IPS DF 4.7 (cell line): ENCODE measurements at regions not wholly inside any gene's neighbourhood (a gene's known extent, or its start where the extent isn't known, plus 50 kb on each side); places are given as distances from the start of the nearest gene placed in this dataset.

Experiments
- DNase-seq: peaks from one replicate; pipeline ENCODE4 v3.0.0-alpha.2; 2013; ENCODE audit warnings: low spot score; ENCODE audit errors: extremely low read depth

- DNase-seq, result no peak
Measured at GRCh38 chr12:34290381-34290995, 268.2 kb downstream of the ALG10 start.

- DNase-seq, result no peak
Measured at GRCh38 chr12:34291001-34291400, 268.7 kb downstream of the ALG10 start.

DNA sequence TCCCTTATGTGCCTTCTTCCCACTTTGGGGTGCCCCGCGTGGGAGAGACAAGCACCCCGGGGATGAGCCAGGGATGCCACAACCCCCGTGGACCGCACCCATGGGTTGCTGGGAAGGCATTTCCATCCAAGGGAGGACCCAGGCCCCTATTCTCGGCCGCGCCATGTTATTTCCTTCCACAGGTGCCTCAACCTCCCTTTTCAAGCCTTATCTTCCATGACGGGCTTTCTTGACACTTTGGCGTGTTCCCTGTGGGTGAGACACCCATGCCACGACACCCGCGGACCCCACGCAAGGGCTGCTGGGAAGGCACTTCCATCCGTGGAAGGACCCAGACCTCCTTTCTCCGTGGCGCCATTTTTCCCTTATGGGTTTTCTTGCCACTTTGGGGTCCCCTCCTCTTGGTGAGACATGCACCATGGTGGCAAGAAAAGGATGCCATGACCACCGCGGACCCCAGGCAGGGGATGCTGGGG, 269.2 kb downstream of the ALG10 start:
- DNase-seq, result no peak

GRCh38 chr12:34292736-34293625, 270.7 kb downstream of the ALG10 start:
- no peak for DNase-seq

DNA sequence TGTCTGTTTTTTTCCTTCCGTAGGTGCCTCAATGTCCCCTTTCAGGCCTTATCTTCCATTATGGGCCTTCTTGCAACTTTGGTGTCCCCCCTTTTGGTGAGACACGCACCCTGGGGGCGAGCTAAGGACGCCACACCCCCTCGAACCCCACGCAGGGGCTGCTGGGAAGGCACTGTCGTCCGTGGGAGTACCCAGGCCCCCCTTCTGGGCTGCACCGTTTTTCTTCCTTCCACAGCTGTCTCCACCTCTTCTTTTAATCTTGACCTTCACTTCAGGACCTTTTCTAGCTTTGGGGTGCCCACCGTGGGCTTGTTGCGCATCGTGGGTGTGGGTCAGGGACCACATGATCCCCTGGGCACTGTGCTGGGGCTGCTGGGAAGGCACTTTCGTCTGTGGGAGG, 271.8 kb downstream of the ALG10 start:
- no peak for DNase-seq

GRCh38 chr12:34294671-34295365, 272.5 kb downstream of the ALG10 start:
- no peak for DNase-seq

- DNase-seq, result no peak
Measured at GRCh38 chr12:34295366-34296142, 273.3 kb downstream of the ALG10 start.

DNA sequence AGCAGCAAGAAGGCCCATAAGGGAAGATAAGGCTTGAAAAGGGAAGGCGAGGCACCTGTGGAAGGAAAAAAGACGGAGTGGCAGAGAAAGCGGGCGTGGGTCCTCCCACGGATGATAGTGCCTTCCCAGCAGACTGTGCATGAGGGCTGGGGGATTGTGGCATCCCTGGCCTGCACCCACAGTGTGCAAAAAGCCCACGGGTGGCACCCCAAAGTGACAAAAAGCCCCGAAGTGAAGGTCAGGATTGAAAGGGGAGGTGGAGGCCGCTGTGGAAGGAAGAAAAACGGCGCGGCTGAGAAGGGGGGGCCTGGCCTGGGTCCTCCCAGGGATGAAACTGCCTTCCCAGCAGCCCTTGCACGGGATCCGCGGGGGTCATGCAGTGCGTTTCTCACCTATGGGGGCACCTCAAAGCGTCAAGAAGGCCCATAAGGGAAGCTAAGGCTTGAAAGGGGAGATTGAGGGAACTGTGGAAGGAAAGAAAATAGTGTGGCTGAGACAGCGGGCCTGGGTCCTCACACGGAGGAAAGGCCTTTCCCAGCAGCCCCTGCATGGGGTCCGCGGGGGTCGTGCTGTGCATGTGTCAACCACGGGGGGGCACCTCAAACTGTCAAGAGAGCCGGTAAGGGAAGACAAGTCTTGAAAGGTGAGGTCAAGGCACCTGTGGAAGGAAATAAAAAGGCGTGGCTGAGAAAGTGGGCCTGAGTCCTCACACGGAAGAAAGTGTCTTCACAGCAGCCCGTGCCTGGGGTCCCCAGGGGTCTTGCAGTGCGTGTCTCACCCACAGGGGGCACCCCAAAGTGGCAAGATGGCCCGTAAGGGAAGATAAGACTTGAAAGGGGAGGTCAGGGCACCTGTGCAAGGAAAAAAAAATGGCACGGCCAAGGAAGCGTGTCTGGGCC, 274.1 kb downstream of the ALG10 start:
- no peak for DNase-seq

GRCh38 chr12:34297126-34297789, 275.0 kb downstream of the ALG10 start:
- no peak for DNase-seq

GRCh38 chr12:34297790-34298164, 275.5 kb downstream of the ALG10 start:
- DNase-seq, result no peak

DNA sequence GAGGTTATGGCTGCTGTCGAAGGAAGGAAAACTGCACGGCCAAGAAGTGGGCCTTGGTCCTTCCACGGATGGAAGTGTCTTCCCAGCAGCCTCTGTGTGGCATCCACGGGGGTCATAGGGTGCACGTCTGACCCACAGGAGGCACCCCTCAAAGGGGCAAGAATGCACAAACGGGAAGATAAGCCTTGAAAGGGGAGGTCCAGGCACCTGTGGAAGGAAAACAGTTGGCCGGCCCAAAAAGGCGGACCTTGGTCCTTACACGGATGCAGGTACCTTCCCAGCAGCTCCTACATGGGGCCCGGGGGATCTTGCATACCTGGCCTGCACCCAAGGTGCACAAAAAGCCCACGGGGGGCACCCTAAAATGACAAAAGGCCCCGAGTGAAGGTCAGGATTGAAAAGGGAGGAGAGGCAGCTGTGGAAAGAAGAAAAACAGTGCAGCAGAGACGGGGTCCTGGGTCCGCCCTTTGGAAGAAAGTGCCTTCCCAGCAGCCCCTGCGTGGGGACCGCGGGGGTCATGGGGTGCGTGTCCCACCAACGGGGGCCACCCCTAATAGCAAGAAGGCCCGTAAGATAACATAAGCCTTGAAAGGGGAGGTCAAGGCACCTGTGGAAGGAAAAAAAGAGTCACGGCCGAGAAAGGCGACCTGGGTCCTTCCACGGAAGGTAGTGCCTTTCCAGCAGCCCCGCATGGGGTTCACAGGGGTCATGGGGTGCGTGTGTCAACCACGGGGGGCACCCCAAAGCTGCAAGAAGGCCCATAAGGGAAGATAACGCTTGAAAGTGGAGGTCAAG, 276.1 kb downstream of the ALG10 start:
- no peak for DNase-seq

DNA sequence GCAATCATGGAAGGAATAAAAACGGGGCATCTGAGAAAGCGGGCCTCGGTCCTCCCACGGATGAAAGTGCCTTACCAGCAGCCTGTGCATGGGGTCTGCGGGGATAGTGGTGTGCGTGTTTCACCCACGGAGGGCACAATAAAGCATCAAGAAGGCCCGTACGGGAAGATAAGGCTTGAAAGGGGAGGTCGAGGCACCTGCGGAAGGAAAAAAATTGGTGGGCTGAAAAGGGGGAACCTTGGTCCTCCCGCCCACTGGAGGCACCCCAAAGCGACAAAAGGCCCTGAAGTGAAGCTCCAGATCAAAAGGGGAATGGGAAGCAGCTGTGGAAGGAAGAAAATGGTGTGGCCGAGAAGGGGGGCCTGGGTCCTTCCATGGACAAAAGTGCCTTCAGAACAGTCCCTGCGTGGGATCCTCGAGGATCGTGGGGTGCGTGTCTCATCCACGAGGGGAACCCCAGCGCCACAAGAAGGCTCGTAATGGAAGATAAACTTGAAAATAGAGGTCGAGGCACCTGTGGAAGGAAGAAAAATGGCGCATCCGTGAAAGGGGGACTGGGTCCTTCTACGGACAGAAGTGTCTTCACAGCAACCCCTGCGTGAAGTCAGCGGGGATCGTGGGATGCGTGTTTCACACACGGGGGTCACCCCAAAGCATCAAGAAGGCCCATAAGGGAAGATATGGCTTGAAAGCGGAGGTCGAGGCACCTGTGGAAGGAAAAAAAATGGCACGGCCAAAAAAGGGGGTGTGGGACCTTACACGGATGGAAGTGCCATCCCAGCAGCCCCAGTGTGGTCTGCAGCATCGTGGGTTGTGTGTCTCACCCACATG, 276.9 kb downstream of the ALG10 start:
- no peak for DNase-seq

- no peak for DNase-seq
Measured at GRCh38 chr12:34299802-34300193, 277.5 kb downstream of the ALG10 start.

DNA sequence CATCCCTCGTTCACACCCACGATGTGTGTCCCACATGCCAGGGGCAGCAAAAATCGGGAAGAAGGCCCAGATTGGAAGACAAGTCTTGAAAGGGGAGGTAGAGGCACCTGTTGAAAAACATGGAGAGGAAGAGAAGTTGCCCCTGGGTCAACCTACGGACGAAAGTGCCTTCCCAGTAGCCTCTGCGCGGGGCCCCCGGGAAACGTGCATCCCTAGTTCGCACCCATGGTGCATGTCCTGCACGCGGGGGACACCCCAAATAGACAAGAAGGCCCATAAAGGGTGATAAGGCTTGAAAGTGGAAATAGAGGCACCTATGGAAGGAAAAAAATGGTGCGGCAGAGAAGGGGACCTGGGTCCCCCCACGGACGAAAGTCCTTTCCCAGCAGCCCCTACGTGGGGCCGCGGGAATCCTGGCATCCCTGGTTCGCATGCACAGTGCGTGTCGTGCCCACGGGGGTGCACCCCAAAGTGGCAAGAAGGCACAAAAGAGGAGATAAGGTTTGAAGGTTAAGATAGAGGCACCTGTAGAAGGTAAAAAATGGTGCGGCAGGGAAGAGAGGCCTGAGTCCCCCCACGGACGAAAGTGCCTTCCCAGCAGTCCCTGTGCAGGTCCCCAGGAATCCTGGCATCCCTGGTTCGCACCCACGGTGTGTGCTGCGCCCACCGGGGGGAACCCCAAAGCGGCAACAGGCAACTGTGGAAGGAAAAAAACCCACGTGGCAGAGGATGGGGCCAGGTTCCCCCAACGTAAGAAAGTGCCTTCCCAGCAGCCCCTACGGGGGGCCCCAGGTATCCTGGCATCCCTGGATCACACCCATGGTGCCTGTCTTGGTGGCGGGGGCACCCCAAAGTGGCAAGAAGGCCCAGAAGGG, 278.3 kb downstream of the ALG10 start:
- DNase-seq, result no peak

- no peak for DNase-seq
Measured at GRCh38 chr12:34301251-34302130, 279.2 kb downstream of the ALG10 start.
